ENCODE measurements at regions not wholly inside any gene's neighbourhood (a gene's known extent, or its start where the extent isn't known, plus 50 kb on each side); places are given as distances from the start of the nearest gene placed in this dataset.
A peak's percentile ranks its signal among the peaks of the same experiment; 100 is the strongest.

DNA sequence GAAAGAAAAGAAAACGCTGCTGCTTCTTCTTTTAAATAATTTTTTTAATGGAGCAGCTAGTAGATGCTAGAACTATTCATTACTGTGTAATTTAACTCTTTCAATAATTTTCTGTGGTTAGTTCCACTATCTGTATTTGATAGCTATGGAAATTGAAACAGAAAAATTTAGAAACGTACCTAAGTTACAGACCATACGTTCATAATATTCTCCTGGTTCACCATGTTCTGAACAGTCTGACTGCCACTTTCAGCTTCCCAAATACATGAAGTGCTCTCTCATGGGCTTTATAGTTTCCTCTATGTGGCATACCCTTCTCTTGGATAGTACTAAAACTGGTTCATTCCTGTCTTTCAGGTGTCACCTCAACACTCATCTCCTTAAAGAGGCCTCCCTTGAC is 508.0 kb downstream of the MDFIC start:
- Histone ChIP-seq H3K4me2 (ENCODE audit: low read length) (no peak overlapping the region), H3K9me2 (replicated peaks; ENCODE audit: control insufficient read depth, low read length) (no peaks in the 10 kb centered on the region)

DNA sequence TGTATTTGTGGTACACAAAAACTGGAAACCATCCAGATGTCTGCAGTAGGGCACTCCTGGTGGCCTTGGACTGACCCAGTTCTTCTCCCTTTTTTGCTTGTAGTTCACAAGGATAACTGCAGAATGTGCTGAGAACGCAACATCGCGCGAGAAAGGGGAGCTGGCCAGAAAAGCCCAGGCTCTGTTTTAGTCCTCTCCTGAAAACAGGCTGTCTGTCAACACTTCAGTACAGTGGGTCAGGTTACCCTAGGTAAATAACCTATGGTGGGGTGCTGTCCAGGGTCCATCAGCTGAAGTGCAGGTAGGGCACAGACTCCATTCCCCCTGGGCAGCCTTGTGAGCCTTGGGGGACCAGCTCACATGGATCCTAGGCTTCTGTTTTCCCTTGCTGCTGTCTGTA is 495.8 kb downstream of the MDFIC start:
- Histone ChIP-seq H4K20me1 (ENCODE audit: control insufficient read depth, insufficient read depth, low read depth, low read length) (no peaks in the 10 kb centered on the region), H3K4me1 (ENCODE audit: control insufficient read depth, low read length) (no peaks in the 10 kb centered on the region), H3K4me2 (ENCODE audit: low read length) (no peak overlapping the region), H3K9me2 (replicated peaks; ENCODE audit: control insufficient read depth, low read length) (no peaks in the 10 kb centered on the region), H3K36me3 (ENCODE audit: control insufficient read depth, low read length) (no peaks in the 10 kb centered on the region), H3K9me3 (ENCODE audit: control insufficient read depth, insufficient read depth, low read length) (0 out of 2 replicates have a peak, but pooled peaks cover 3% of the 10 kb centered on the region), H3K27ac (ENCODE audit: low read depth, low read length) (no peak overlapping the region), H3K27me3 (ENCODE audit: control insufficient read depth, low read length) (no peaks in the 10 kb centered on the region), H3K79me2 (ENCODE audit: control insufficient read depth, low read length) (no peaks in the 10 kb centered on the region), H3K4me3 (ENCODE audit: low read length) (no peak overlapping the region), H3F3A (ENCODE audit: control insufficient read depth, insufficient read depth) (no peaks in the 10 kb centered on the region)
- TF ChIP-seq CTCF (IDR thresholded peaks at IDR 0.05; ENCODE audit: low read depth, low read length, poor library complexity, severe bottlenecking), result no peak
- no peak for TF ChIP-seq EZH2phosphoT487 (IDR thresholded peaks at IDR 0.05; ENCODE audit: borderline replicate concordance, low read length)

More for the DNA sequence above, 508.0 kb downstream of the MDFIC start:
- no peak overlapping the region for H3K27ac ChIP-seq (ENCODE audit: low read depth, low read length)
- no peaks in the 10 kb centered on the region for H3K27me3 ChIP-seq (ENCODE audit: control insufficient read depth, low read length)
- H3F3A ChIP-seq (ENCODE audit: control insufficient read depth, insufficient read depth), result peaks cover 4% of the 10 kb centered on the region; the same call in 1 of the 2 replicates
- H3K4me1 ChIP-seq (ENCODE audit: control insufficient read depth, low read length), result peaks cover 37% of the 10 kb centered on the region
- H4K20me1 ChIP-seq (ENCODE audit: control insufficient read depth, insufficient read depth, low read depth, low read length), result no peaks in the 10 kb centered on the region
- no peaks in the 10 kb centered on the region for H3K79me2 ChIP-seq (ENCODE audit: control insufficient read depth, low read length)
- H3K4me3 ChIP-seq (ENCODE audit: low read length), result no peak overlapping the region
- H3K36me3 ChIP-seq (ENCODE audit: control insufficient read depth, low read length), result peaks cover 18% of the 10 kb centered on the region; the same call in 1 of the 2 replicates
- H3K9me3 ChIP-seq (ENCODE audit: control insufficient read depth, insufficient read depth, low read length), result peaks cover 8% of the 10 kb centered on the region; the same call in 1 of the 2 replicates
- no peak for TF ChIP-seq EZH2phosphoT487 (IDR thresholded peaks at IDR 0.05; ENCODE audit: borderline replicate concordance, low read length)
- no peak for TF ChIP-seq CTCF (IDR thresholded peaks at IDR 0.05; ENCODE audit: low read depth, low read length, poor library complexity, severe bottlenecking)

- Histone ChIP-seq H3K4me3 (ENCODE audit: low read length) (peak overlapping the region; percentile 19; the same call in 1 of the 2 replicates), H4K20me1 (ENCODE audit: control insufficient read depth, insufficient read depth, low read depth, low read length) (no peaks in the 10 kb centered on the region), H3K36me3 (ENCODE audit: control insufficient read depth, low read length) (peaks cover 15% of the 10 kb centered on the region; the same call in 1 of the 2 replicates), H3K27me3 (ENCODE audit: control insufficient read depth, low read length) (no peaks in the 10 kb centered on the region), H3K4me2 (ENCODE audit: low read length) (peak overlapping the region; percentile 41), H3F3A (ENCODE audit: control insufficient read depth, insufficient read depth) (no peaks in the 10 kb centered on the region), H3K4me1 (ENCODE audit: control insufficient read depth, low read length) (peaks cover 36% of the 10 kb centered on the region), H3K79me2 (ENCODE audit: control insufficient read depth, low read length) (no peaks in the 10 kb centered on the region), H3K9me2 (replicated peaks; ENCODE audit: control insufficient read depth, low read length) (no peaks in the 10 kb centered on the region), H3K9me3 (ENCODE audit: control insufficient read depth, insufficient read depth, low read length) (peaks cover 10% of the 10 kb centered on the region; the same call in 1 of the 2 replicates), H3K27ac (ENCODE audit: low read depth, low read length) (peak overlapping the region; percentile 43)
- no peak for TF ChIP-seq CTCF (IDR thresholded peaks at IDR 0.05; ENCODE audit: low read depth, low read length, poor library complexity, severe bottlenecking)
- TF ChIP-seq EZH2phosphoT487 (IDR thresholded peaks at IDR 0.05; ENCODE audit: borderline replicate concordance, low read length), result no peak
Measured at GRCh38 chr7:115410972-115411686, 489.2 kb downstream of the MDFIC start.
